CD4-positive, alpha-beta T cell (primary cell): ENCODE measurements at regions not wholly inside any gene's neighbourhood (a gene's known extent, or its start where the extent isn't known, plus 50 kb on each side); places are given as distances from the start of the nearest gene placed in this dataset.

Source experiments
- ATAC-seq: fragments of 200-7000 bp; cut with Tn5 transposase; one replicate; pipeline ENCODE4 v1.10.0; 2022; ENCODE audit warnings: mild to moderate bottlenecking; ENCODE audit not compliant: poor library complexity
- CTCF ChIA-PET: fragments of 350-600 bp; sonication (Branson Sonifier 250); formaldehyde crosslinking; loops from one replicate; lab custom pipeline; 2021; ENCODE audit warnings: antibody characterized with exemption, inconsistent platforms; lab: Charles Lee
- POLR2A ChIA-PET: fragments of 350-600 bp; sonication (Branson Sonifier 250); formaldehyde crosslinking; loops from one replicate; lab custom pipeline; 2021; ENCODE audit warnings: antibody characterized with exemption, inconsistent platforms; lab: Charles Lee
- DNase-seq, 14 experiments: peaks; one replicate each; pipeline ENCODE4 v3.0.0-alpha.2; 2013 to 2020; ENCODE audit warnings: mixed read lengths in 2 of 14
- H3K27ac ChIP-seq, 2 donors: one replicate each; pipeline versions ENCODE4 v1.5.1 to v1.7.0; 2013; ENCODE audit warnings: low read length in 2 of 2, low read depth in 1 of 2, mild to moderate bottlenecking in 1 of 2
- H3K27me3 ChIP-seq, 2 experiments: 1 replicate in 1 of 2; 2 replicates in 1 of 2; pipeline versions ENCODE4 v1.6.1 to v1.7.0; 2013; ENCODE audit warnings: low read length in 2 of 2, control low read depth in 1 of 2, mild to moderate bottlenecking in 1 of 2, moderate library complexity in 1 of 2; ENCODE audit not compliant: insufficient read depth in 2 of 2, control insufficient read depth in 1 of 2
- H3K36me3 ChIP-seq: one replicate; pipeline ENCODE4 v1.6.1; 2013; ENCODE audit warnings: low read length, control low read depth; ENCODE audit not compliant: insufficient read depth
- H3K4me1 ChIP-seq: one replicate; pipeline ENCODE4 v1.6.1; 2013; ENCODE audit warnings: low read length, control low read depth; ENCODE audit not compliant: insufficient read depth
- H3K4me3 ChIP-seq: one replicate; pipeline ENCODE4 v1.5.1; 2013; ENCODE audit warnings: mild to moderate bottlenecking, low read length, moderate library complexity
- H3K9me3 ChIP-seq, 2 experiments: 1 replicate in 1 of 2; 2 replicates in 1 of 2; pipeline versions ENCODE4 v1.6.1 to v1.7.0; 2013; ENCODE audit warnings: low read length in 2 of 2, mild to moderate bottlenecking in 2 of 2, control low read depth in 1 of 2, moderate library complexity in 1 of 2; ENCODE audit not compliant: control insufficient read depth in 1 of 2, insufficient read depth in 1 of 2
- H3K27ac Mint-ChIP-seq: one replicate; pipeline ENCODE4 v1.8.0; 2020; ENCODE audit warnings: mixed read lengths
- H3K27me3 Mint-ChIP-seq: one replicate; pipeline ENCODE4 v1.8.0; 2021; ENCODE audit warnings: mixed read lengths
- H3K36me3 Mint-ChIP-seq: one replicate; pipeline ENCODE4 v1.8.0; 2021; ENCODE audit warnings: low read depth, mixed read lengths
- H3K4me1 Mint-ChIP-seq: one replicate; pipeline ENCODE4 v1.8.0; 2021; ENCODE audit warnings: low read depth, mixed read lengths
- H3K4me3 Mint-ChIP-seq: one replicate; pipeline ENCODE4 v1.8.0; 2020; ENCODE audit warnings: mild to moderate bottlenecking, mixed read lengths
- H3K9me3 Mint-ChIP-seq: one replicate; pipeline ENCODE4 v1.8.0; 2020; ENCODE audit warnings: mixed read lengths
- CTCF ChIP-seq: fragments of 200-600 bp; IDR thresholded peaks from one replicate; pipeline ENCODE4 v1.8.0; 2022; ENCODE audit warnings: antibody characterized with exemption, mild to moderate bottlenecking
- intact Hi-C, 2 experiments: fragments of 100-400 bp; cut with DNase I in 1 of 2; cut with micrococcal nuclease in 1 of 2; formaldehyde crosslinking; loops; one replicate each; pipeline versions ENCODE4 v1.15.1 to v1.9.0; 2023 to 2025; cut with DNase I, micrococcal nuclease

GRCh38 chr15:25087137-25087536 lies 132.3 kb downstream of the SNRPN start:
- POLR2A ChIA-PET: no interaction called here
- H3K36me3 Mint-ChIP-seq: peaks cover 100% of the 10 kb centered on the region
- no peak for DNase-seq

DNA sequence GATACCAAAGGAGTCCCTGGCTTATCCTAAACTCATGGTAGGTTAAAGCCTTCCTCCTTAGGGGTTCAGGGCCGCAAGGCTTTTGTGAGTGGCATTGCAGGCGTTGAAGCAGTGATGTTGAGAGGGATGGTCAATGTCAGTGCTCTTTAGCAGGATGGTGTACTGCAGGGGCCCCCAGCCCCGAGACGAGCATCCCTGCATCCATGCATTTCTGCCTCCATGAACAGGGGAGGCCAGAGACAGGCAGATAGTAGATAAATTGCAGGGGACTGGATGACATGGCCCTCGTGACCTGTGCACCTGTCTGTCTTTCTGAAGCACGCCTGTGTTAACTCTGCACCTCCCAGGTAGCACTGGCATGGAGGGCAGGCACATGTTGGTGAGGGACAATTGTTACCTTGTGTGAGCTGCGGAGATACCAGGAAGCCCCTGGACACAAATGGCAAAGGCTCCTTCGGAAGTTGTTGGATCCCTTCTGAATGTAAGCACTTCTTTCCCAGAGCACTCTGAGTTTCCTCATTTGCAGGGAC lies 133.5 kb downstream of the SNRPN start:
- CTCF ChIA-PET: no interaction called here
- Histone ChIP-seq H3K4me1 (no peaks in the 10 kb centered on the region), H3K36me3 (peaks cover 73% of the 10 kb centered on the region), H3K4me3 (no peak overlapping the region), H3K27ac (no peak overlapping the region), H3K9me3 (peaks cover 62 to 95% of the 10 kb centered on the region in 2 experiments), H3K27me3 (no peaks in the 10 kb centered on the region)
- no peaks in the 10 kb centered on the region for H3K27me3 Mint-ChIP-seq
- ATAC-seq: no peak
- intact Hi-C loops: no loop called here
- peaks cover 100% of the 10 kb centered on the region for H3K36me3 Mint-ChIP-seq
- no peak overlapping the region for H3K27ac Mint-ChIP-seq
- H3K4me1 Mint-ChIP-seq: no peaks in the 10 kb centered on the region
- peaks cover 20% of the 10 kb centered on the region for H3K9me3 Mint-ChIP-seq
- DNase-seq: no peak
- no peak for TF ChIP-seq CTCF
- H3K4me3 Mint-ChIP-seq: no peak overlapping the region
- POLR2A ChIA-PET: no interaction called here

More at GRCh38 chr15:25087137-25087536, 132.3 kb downstream of the SNRPN start:
- Mint-ChIP-seq H3K27me3 (no peaks in the 10 kb centered on the region), H3K4me3 (no peak overlapping the region), H3K4me1 (no peaks in the 10 kb centered on the region), H3K9me3 (peaks cover 21% of the 10 kb centered on the region), H3K27ac (no peak overlapping the region)
- no peaks in the 10 kb centered on the region for H3K27me3 ChIP-seq
- intact Hi-C loops: no loop called here
- no peaks in the 10 kb centered on the region for H3K4me1 ChIP-seq
- no peak for ATAC-seq
- peaks cover 62 to 96% of the 10 kb centered on the region in 2 experiments for H3K9me3 ChIP-seq
- peaks cover 73% of the 10 kb centered on the region for H3K36me3 ChIP-seq
- no peak for TF ChIP-seq CTCF
- H3K4me3 ChIP-seq: no peak overlapping the region
- CTCF ChIA-PET: no interaction called here
- H3K27ac ChIP-seq: no peak overlapping the region

GRCh38 chr15:25089577-25089976 lies 134.8 kb downstream of the SNRPN start:
- Histone ChIP-seq H3K9me3 (peaks cover 67 to 95% of the 10 kb centered on the region in 2 experiments), H3K27me3 (no peaks in the 10 kb centered on the region), H3K27ac (no peak overlapping the region), H3K4me3 (no peak overlapping the region), H3K4me1 (no peaks in the 10 kb centered on the region), H3K36me3 (peaks cover 71% of the 10 kb centered on the region)
- Mint-ChIP-seq H3K4me3 (no peak overlapping the region), H3K9me3 (peaks cover 20% of the 10 kb centered on the region), H3K4me1 (no peaks in the 10 kb centered on the region), H3K27me3 (no peaks in the 10 kb centered on the region), H3K36me3 (peaks cover 100% of the 10 kb centered on the region), H3K27ac (no peak overlapping the region)
- TF ChIP-seq CTCF: no peak
- CTCF ChIA-PET: no interaction called here
- intact Hi-C loops: no loop called here
- no peak for DNase-seq
- POLR2A ChIA-PET: no interaction called here
- no peak for ATAC-seq
